PC-3 (cell line): ENCODE measurements at regions not wholly inside any gene's neighbourhood (a gene's known extent, or its start where the extent isn't known, plus 50 kb on each side); places are given as distances from the start of the nearest gene placed in this dataset.
"Not testable (repeated sequence)": the region's sequence is repeated elsewhere in the genome, so short reads cannot be mapped to it uniquely, and the experiment has no call there.

Source experiments
- ATAC-seq: fragments of 200-7000 bp; cut with Tn5 transposase; 2 replicates; pipeline ENCODE4 v1.9.1; 2020; ENCODE audit warnings: mild to moderate bottlenecking, moderate library complexity
- BruUV-seq: library from RNA; stranded (reverse); fragments of 400-500 nt; replicated peaks from 2 replicates; lab custom pipeline; 2021; lab: Mats Ljungman, UMichigan
- CTCF ChIA-PET: fragments of 300-600 bp; sonication (Branson Sonifier 250); formaldehyde crosslinking; loops from one replicate; lab custom pipeline; 2022; ENCODE audit warnings: antibody characterized with exemption; lab: Charles Lee
- POLR2A ChIA-PET: fragments of 300-600 bp; sonication (Branson Sonifier 250); formaldehyde crosslinking; loops from one replicate; lab custom pipeline; 2022; ENCODE audit warnings: antibody characterized with exemption; ENCODE audit not compliant: unreplicated experiment; lab: Charles Lee
- DNase-seq: peaks from one replicate; pipeline ENCODE4 v3.0.0-alpha.2; 2015
- H2AFZ ChIP-seq: fragments of 300-600 bp; sonication (generic); 2 replicates; pipeline ENCODE4 v1.6.0; 2016; ENCODE audit warnings: antibody characterized with exemption, low read length
- H3F3A ChIP-seq: fragments of 300-600 bp; sonication (generic); one replicate; pipeline ENCODE4 v1.6.0; 2017; ENCODE audit warnings: antibody characterized with exemption, low read length, control low read depth, mild to moderate bottlenecking; ENCODE audit not compliant: unreplicated experiment
- H3K27ac ChIP-seq: fragments of 300-600 bp; sonication (generic); 2 replicates; pipeline ENCODE4 v1.5.1; 2016; ENCODE audit warnings: mild to moderate bottlenecking, low read length
- H3K27me3 ChIP-seq: fragments of 300-600 bp; sonication (generic); 2 replicates; pipeline ENCODE4 v1.6.1; 2016; ENCODE audit warnings: low read length, mixed read lengths
- H3K36me3 ChIP-seq: fragments of 300-600 bp; sonication (generic); 2 replicates; pipeline ENCODE4 v1.6.1; 2016; ENCODE audit warnings: low read depth, mixed run types, low read length, mixed read lengths
- H3K4me1 ChIP-seq: fragments of 300-600 bp; sonication (generic); 2 replicates; pipeline ENCODE4 v1.5.1; 2016; ENCODE audit warnings: low read length; ENCODE audit not compliant: insufficient read depth
- H3K4me2 ChIP-seq: fragments of 300-600 bp; sonication (generic); 2 replicates; pipeline ENCODE4 v1.6.0; 2016; ENCODE audit warnings: low read length
- H3K4me3 ChIP-seq: fragments of 300-600 bp; sonication (generic); 2 replicates; pipeline ENCODE4 v1.5.1; 2016; ENCODE audit warnings: mild to moderate bottlenecking, low read length, mixed read lengths
- H3K79me2 ChIP-seq: fragments of 300-600 bp; sonication (generic); 2 replicates; pipeline ENCODE4 v1.6.1; 2017; ENCODE audit warnings: low read length, mixed read lengths
- H3K9ac ChIP-seq: fragments of 300-600 bp; sonication (generic); 2 replicates; pipeline ENCODE4 v1.6.0; 2016; ENCODE audit warnings: mild to moderate bottlenecking, low read length
- H3K9me2 ChIP-seq: fragments of 300-600 bp; sonication (generic); replicated peaks from 2 replicates; pipeline ENCODE4 v1.6.1; 2016; ENCODE audit warnings: mixed run types, low read length, mixed read lengths
- H3K9me3 ChIP-seq: fragments of 300-600 bp; sonication (generic); 2 replicates; pipeline ENCODE4 v1.6.1; 2016; ENCODE audit warnings: low read length, mixed read lengths
- H4K20me1 ChIP-seq: fragments of 300-600 bp; sonication (generic); 2 replicates; pipeline ENCODE4 v1.6.1; 2016; ENCODE audit warnings: low read length, mixed read lengths
- CTCF ChIP-seq: fragments of 300-600 bp; sonication (generic); conservative IDR thresholded peaks from 2 replicates; pipeline ENCODE4 v1.5.1; 2017; ENCODE audit warnings: antibody characterized with exemption, low read depth, mild to moderate bottlenecking, low read length
- EZH2 ChIP-seq: fragments of 300-600 bp; sonication (generic); IDR thresholded peaks from one replicate; pipeline ENCODE4 v1.6.1; 2017; ENCODE audit warnings: antibody characterized with exemption, mild to moderate bottlenecking, low read length; ENCODE audit not compliant: unreplicated experiment
- EZH2phosphoT487 ChIP-seq: fragments of 300-600 bp; sonication (generic); IDR thresholded peaks from 2 replicates; pipeline ENCODE4 v1.6.1; 2018; ENCODE audit warnings: mild to moderate bottlenecking, antibody characterized with exemption, low read length, borderline replicate concordance
- intact Hi-C: fragments of 100-400 bp; cut with micrococcal nuclease; formaldehyde crosslinking; loops from 2 replicates; pipeline ENCODE4 v1.9.0; 2023

DNA sequence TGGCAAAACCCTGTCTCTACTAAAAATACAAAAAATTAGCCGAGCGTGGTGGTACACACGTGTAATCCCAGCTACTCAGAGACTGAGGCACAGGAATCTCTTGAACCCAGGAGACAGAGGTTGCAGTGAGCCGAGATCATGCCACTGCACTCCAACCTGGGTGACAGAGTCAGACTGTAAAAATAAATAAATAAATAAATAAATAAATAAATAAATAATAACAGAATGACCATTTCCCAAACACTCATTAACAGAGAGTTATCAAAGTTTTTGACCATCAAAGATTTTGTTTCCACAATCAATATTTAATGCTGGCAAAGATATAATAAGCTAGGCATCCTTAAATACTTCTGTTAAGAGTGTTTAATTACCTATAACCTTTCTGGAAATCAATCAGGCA is 299.4 kb downstream of the KCTD12 start:
- Histone ChIP-seq H3K4me2 (no peak overlapping the region), H3K36me3 (no peaks in the 10 kb centered on the region), H3K9ac (no peak overlapping the region), H3K4me3 (no peak overlapping the region), H3F3A (no peaks in the 10 kb centered on the region), H3K79me2 (no peaks in the 10 kb centered on the region), H3K9me2 (no peaks in the 10 kb centered on the region), H3K9me3 (no peaks in the 10 kb centered on the region), H3K27me3 (peaks cover 6% of the 10 kb centered on the region; the same call in 1 of the 2 replicates), H3K4me1 (no peaks in the 10 kb centered on the region), H2AFZ (no peak overlapping the region), H3K27ac (no peak overlapping the region), H4K20me1 (no peaks in the 10 kb centered on the region)
- ATAC-seq (no peak), DNase-seq (no peak)
- TF ChIP-seq CTCF (no peak), EZH2phosphoT487 (no peak), EZH2 (no peak)
- CTCF ChIA-PET = no interaction called here
- POLR2A ChIA-PET = no interaction called here
- intact Hi-C loops = no loop called here
- BruUV-seq = no TSS peak

GRCh38 chr13:76579701-76580100 is 306.5 kb downstream of the KCTD12 start:
- no peaks in the 10 kb centered on the region for H3K27me3 ChIP-seq
- BruUV-seq = no TSS peak
- no peaks in the 10 kb centered on the region for H3F3A ChIP-seq
- no peaks in the 10 kb centered on the region for H4K20me1 ChIP-seq
- no peak overlapping the region for H3K9ac ChIP-seq
- no peak overlapping the region for H2AFZ ChIP-seq
- no peak overlapping the region for H3K4me3 ChIP-seq
- no peaks in the 10 kb centered on the region for H3K79me2 ChIP-seq
- no peaks in the 10 kb centered on the region for H3K4me1 ChIP-seq
- no peaks in the 10 kb centered on the region for H3K9me2 ChIP-seq
- CTCF ChIA-PET = no interaction called here
- POLR2A ChIA-PET = no interaction called here
- no peak overlapping the region for H3K4me2 ChIP-seq
- TF ChIP-seq CTCF = no peak
- no peak for TF ChIP-seq EZH2phosphoT487
- no peak for TF ChIP-seq EZH2
- DNase-seq (no peak), ATAC-seq (no peak)
- intact Hi-C loops = no loop called here
- no peaks in the 10 kb centered on the region for H3K36me3 ChIP-seq
- H3K27ac ChIP-seq = no peak overlapping the region
- H3K9me3 ChIP-seq = peaks cover 4% of the 10 kb centered on the region; the same call in 1 of the 2 replicates

GRCh38 chr13:76575634-76576033 is 310.6 kb downstream of the KCTD12 start:
- H4K20me1 ChIP-seq, ATAC-seq, H3K9me3 ChIP-seq, H3K4me1 ChIP-seq, H3K79me2 ChIP-seq, H3K36me3 ChIP-seq, POLR2A ChIA-PET, H3K27ac ChIP-seq, DNase-seq, H3K9ac ChIP-seq, H3K9me2 ChIP-seq, H3K27me3 ChIP-seq, H2AFZ ChIP-seq, H3K4me3 ChIP-seq, CTCF ChIA-PET, intact Hi-C loops, H3K4me2 ChIP-seq, BruUV-seq, H3F3A ChIP-seq: not testable (repeated sequence)
